GM23338 (cell line): ENCODE measurements at regions not wholly inside any gene's neighbourhood (a gene's known extent, or its start where the extent isn't known, plus 50 kb on each side); places are given as distances from the start of the nearest gene placed in this dataset.

Source experiments
- ATAC-seq: fragments of 200-7000 bp; cut with Tn5 transposase; 3 replicates; pipeline ENCODE4 v1.9.1; 2020
- DNase-seq: peaks from one replicate; pipeline ENCODE4 v3.0.0-alpha.2; 2015; ENCODE audit warnings: low spot score
- H2AFZ ChIP-seq: fragments of 200-600 bp; sonication (generic); 2 replicates; pipeline ENCODE4 v1.8.0; 2016; ENCODE audit warnings: antibody characterized with exemption, mild to moderate bottlenecking, moderate library complexity
- H3F3A ChIP-seq: fragments of 200-600 bp; sonication (generic); replicated peaks from 2 replicates; pipeline ENCODE4 v1.8.0; 2017; ENCODE audit warnings: antibody characterized with exemption, mixed run types, low read depth
- H3K27ac ChIP-seq: fragments of 200-600 bp; sonication (generic); 2 replicates; pipeline ENCODE4 v1.6.1; 2016; ENCODE audit warnings: low read depth
- H3K27me3 ChIP-seq: fragments of 200-600 bp; sonication (generic); 2 replicates; pipeline ENCODE4 v1.8.0; 2016; ENCODE audit warnings: mild to moderate bottlenecking, mixed run types, moderate library complexity; ENCODE audit not compliant: insufficient read depth
- H3K36me3 ChIP-seq: fragments of 200-600 bp; sonication (generic); 2 replicates; pipeline ENCODE4 v1.8.0; 2016; ENCODE audit warnings: mild to moderate bottlenecking; ENCODE audit not compliant: insufficient read depth
- H3K4me1 ChIP-seq: fragments of 200-600 bp; sonication (generic); 2 replicates; pipeline ENCODE4 v1.8.0; 2016; ENCODE audit warnings: mild to moderate bottlenecking, moderate library complexity; ENCODE audit not compliant: insufficient read depth
- H3K4me2 ChIP-seq: fragments of 200-600 bp; sonication (generic); 2 replicates; pipeline ENCODE4 v1.7.1; 2017; ENCODE audit warnings: mixed run types
- H3K4me3 ChIP-seq: fragments of 200-600 bp; sonication (generic); 2 replicates; pipeline ENCODE4 v1.6.1; 2016; ENCODE audit warnings: mixed run types
- H3K79me2 ChIP-seq: fragments of 200-600 bp; sonication (generic); replicated peaks from 2 replicates; pipeline ENCODE4 v1.8.0; 2017; ENCODE audit warnings: mild to moderate bottlenecking; ENCODE audit not compliant: insufficient read depth
- H3K9me2 ChIP-seq: fragments of 200-600 bp; sonication (generic); 2 replicates; pipeline ENCODE4 v1.8.0; 2017; ENCODE audit not compliant: insufficient read depth
- H4K20me1 ChIP-seq: fragments of 200-600 bp; sonication (generic); replicated peaks from 2 replicates; pipeline ENCODE4 v1.8.0; 2017; ENCODE audit warnings: mild to moderate bottlenecking; ENCODE audit not compliant: insufficient read depth
- H3K27ac Mint-ChIP-seq: 2 replicates; pipeline ENCODE4 v1.8.0; 2020; ENCODE audit warnings: inconsistent platforms, mild to moderate bottlenecking, moderate library complexity, mixed read lengths
- H3K27me3 Mint-ChIP-seq: 3 replicates; pipeline ENCODE4 v1.8.0; 2022; ENCODE audit warnings: low read depth, mild to moderate bottlenecking, moderate library complexity, mixed read lengths, inconsistent platforms; ENCODE audit not compliant: insufficient read depth, poor library complexity
- H3K36me3 Mint-ChIP-seq: 3 replicates; pipeline ENCODE4 v1.8.0; 2021; ENCODE audit warnings: low read depth, mild to moderate bottlenecking, inconsistent platforms, moderate library complexity, mixed read lengths
- H3K4me1 Mint-ChIP-seq: 3 replicates; pipeline ENCODE4 v1.8.0; 2020; ENCODE audit warnings: mild to moderate bottlenecking, inconsistent platforms, mixed read lengths
- H3K4me3 Mint-ChIP-seq: 3 replicates; pipeline ENCODE4 v1.8.0; 2021; ENCODE audit warnings: moderate library complexity, mild to moderate bottlenecking, inconsistent platforms, mixed read lengths
- H3K9me3 Mint-ChIP-seq: 3 replicates; pipeline ENCODE4 v1.8.0; 2020; ENCODE audit warnings: moderate library complexity, mild to moderate bottlenecking, inconsistent platforms, mixed read lengths
- CREB1 ChIP-seq: fragments of 250-450 bp; sonication (Bioruptor Pico); IDR thresholded peaks from 2 replicates; pipeline ENCODE4 v1.5.0; 2020; ENCODE audit warnings: low read depth, mild to moderate bottlenecking, moderate library complexity
- CTCF ChIP-seq, 2 experiments: fragments of 200-600 bp in 1 of 2; sonication (generic) in 1 of 2; conservative IDR thresholded peaks; 2 replicates each; pipeline versions ENCODE4 v1.5.1 to v1.6.1; 2016 to 2017; ENCODE audit warnings: antibody characterized with exemption in 2 of 2, low read depth in 2 of 2, mild to moderate bottlenecking in 2 of 2, moderate library complexity in 1 of 2
- EZH2phosphoT487 ChIP-seq: fragments of 200-600 bp; sonication (generic); IDR thresholded peaks from one replicate; pipeline ENCODE4 v1.8.1; 2018; ENCODE audit warnings: antibody characterized with exemption; ENCODE audit not compliant: unreplicated experiment
- NANOG ChIP-seq: IDR thresholded peaks from 2 replicates; pipeline ENCODE4 v1.6.1; 2016; ENCODE audit warnings: antibody characterized with exemption, borderline replicate concordance
- REST ChIP-seq: IDR thresholded peaks from one replicate; pipeline ENCODE4 v1.6.1; 2018; ENCODE audit warnings: antibody characterized with exemption; ENCODE audit not compliant: unreplicated experiment
- STAT1 ChIP-seq: IDR thresholded peaks from one replicate; pipeline ENCODE4 v1.6.1; 2016; ENCODE audit warnings: antibody characterized with exemption; ENCODE audit not compliant: unreplicated experiment
- ZNF114 ChIP-seq: fragments of 250-450 bp; sonication (Bioruptor Pico); IDR thresholded peaks from 2 replicates; pipeline ENCODE4 v1.5.0; 2020; ENCODE audit warnings: mild to moderate bottlenecking, moderate library complexity
- ZNF331 ChIP-seq: fragments of 250-450 bp; sonication (Bioruptor Pico); IDR thresholded peaks from 2 replicates; pipeline ENCODE4 v1.5.0; 2020; ENCODE audit warnings: low read depth, mild to moderate bottlenecking, moderate library complexity
- ZNF462 ChIP-seq: fragments of 250-450 bp; sonication (Bioruptor Pico); IDR thresholded peaks from 2 replicates; pipeline ENCODE4 v1.5.0; 2020; ENCODE audit warnings: mild to moderate bottlenecking, moderate library complexity

GRCh38 chr15:29429584-29429983 is 160.0 kb upstream of the NSMCE3 start:
- no peak overlapping the region for H3K27ac Mint-ChIP-seq
- H3K9me2 ChIP-seq, result no peaks in the 10 kb centered on the region

GRCh38 chr15:29428925-29429573 is 159.4 kb upstream of the NSMCE3 start:
- no peaks in the 10 kb centered on the region for H3K36me3 ChIP-seq
- H3K9me2 ChIP-seq, result no peaks in the 10 kb centered on the region; the same call in 1 of the 2 replicates
- no peaks in the 10 kb centered on the region for H4K20me1 ChIP-seq
- no peak overlapping the region for H3K27ac ChIP-seq
- DNase-seq (no peak), ATAC-seq (no peak)
- no peaks in the 10 kb centered on the region for H3F3A ChIP-seq
- H3K4me3 ChIP-seq, result no peak overlapping the region
- Mint-ChIP-seq H3K9me3 (peaks cover 7% of the 10 kb centered on the region; the same call in 2 of the 3 replicates), H3K27me3 (no peaks in the 10 kb centered on the region), H3K4me3 (no peak overlapping the region), H3K27ac (no peak overlapping the region), H3K4me1 (peaks cover 14% of the 10 kb centered on the region), H3K36me3 (peaks cover 5% of the 10 kb centered on the region; the same call in 2 of the 3 replicates)
- H3K4me2 ChIP-seq, result no peak overlapping the region
- no peaks in the 10 kb centered on the region for H3K4me1 ChIP-seq
- no peak overlapping the region for H2AFZ ChIP-seq
- no peaks in the 10 kb centered on the region for H3K27me3 ChIP-seq
- H3K79me2 ChIP-seq, result no peaks in the 10 kb centered on the region
- TF ChIP-seq REST (no peak), EZH2phosphoT487 (no peak), ZNF114 (CRISPR knock-in tag) (no peak), CREB1 (CRISPR knock-in tag) (no peak), ZNF462 (CRISPR knock-in tag) (no peak), STAT1 (no peak), NANOG (no peak), ZNF331 (CRISPR knock-in tag) (no peak), CTCF (conservative IDR thresholded peaks at IDR 0.05; ENCODE audit: low read depth in 2 of 2) (no peak)

More at GRCh38 chr15:29429584-29429983, 160.0 kb upstream of the NSMCE3 start:
- H4K20me1 ChIP-seq, result no peaks in the 10 kb centered on the region
- no peaks in the 10 kb centered on the region for H3K36me3 ChIP-seq
- peaks cover 3% of the 10 kb centered on the region; the same call in 1 of the 3 replicates for H3K9me3 Mint-ChIP-seq
- H3K4me3 Mint-ChIP-seq, result no peak overlapping the region
- H3K4me3 ChIP-seq, result no peak overlapping the region
- no peak overlapping the region for H2AFZ ChIP-seq
- H3K27me3 ChIP-seq, result no peaks in the 10 kb centered on the region
- H3K4me1 ChIP-seq, result no peaks in the 10 kb centered on the region
- no peaks in the 10 kb centered on the region for H3K79me2 ChIP-seq
- no peak overlapping the region for H3K27ac ChIP-seq
- peaks cover 19% of the 10 kb centered on the region for H3K4me1 Mint-ChIP-seq
- DNase-seq, result no peak
- no peak for ATAC-seq
- H3K4me2 ChIP-seq, result no peak overlapping the region
- TF ChIP-seq ZNF331 (CRISPR knock-in tag) (no peak), ZNF114 (CRISPR knock-in tag) (no peak), NANOG (no peak)
- H3F3A ChIP-seq, result no peaks in the 10 kb centered on the region
- H3K27me3 Mint-ChIP-seq, result no peaks in the 10 kb centered on the region
- peaks cover 5% of the 10 kb centered on the region; the same call in 2 of the 3 replicates for H3K36me3 Mint-ChIP-seq
